Right ventricle myocardium inferior (tissue), 1 donor: ENCODE measurements at regions not wholly inside any gene's neighbourhood (a gene's known extent, or its start where the extent isn't known, plus 50 kb on each side); places are given as distances from the start of the nearest gene placed in this dataset.
"Not testable (repeated sequence)": the region's sequence is repeated elsewhere in the genome, so short reads cannot be mapped to it uniquely, and the experiment has no call there.

Experiments used
- ATAC-seq: fragments of 200-7000 bp; cut with Tn5 transposase; one replicate; pipeline ENCODE4 v1.9.1; 2020; ENCODE audit warnings: mild to moderate bottlenecking, moderate library complexity
- DNase-seq: peaks from one replicate; pipeline ENCODE4 v3.0.0; 2021; ENCODE audit errors: missing footprints
- intact Hi-C: fragments of 100-400 bp; cut with DNase I; formaldehyde crosslinking; loops from one replicate; pipeline ENCODE4 v1.11.0; 2022
- donor health status: DM: no; HTN: yes; CAD: no; lungs with severe emphysema.

- intact Hi-C loops, ATAC-seq, DNase-seq: not testable (repeated sequence)
Observed at GRCh38 chr3:198146070-198146469, 186.1 kb downstream of the LMLN start.

- ATAC-seq, intact Hi-C loops, DNase-seq: not testable (repeated sequence)
Observed at GRCh38 chr3:198146559-198147164, 186.6 kb downstream of the LMLN start.

GRCh38 chr3:198147213-198147612 lies 187.2 kb downstream of the LMLN start:
- DNase-seq, ATAC-seq, intact Hi-C loops: not testable (repeated sequence)

- DNase-seq, intact Hi-C loops, ATAC-seq: not testable (repeated sequence)
Observed at GRCh38 chr3:198147993-198148392, 188.0 kb downstream of the LMLN start.

GRCh38 chr3:198149904-198150303 lies 189.9 kb downstream of the LMLN start:
- DNase-seq, ATAC-seq, intact Hi-C loops: not testable (repeated sequence)

GRCh38 chr3:198151867-198152266 lies 191.8 kb downstream of the LMLN start:
- peak; percentile 93 for ATAC-seq
- DNase-seq, intact Hi-C loops: not testable (repeated sequence)

- intact Hi-C loops, DNase-seq, ATAC-seq: not testable (repeated sequence)
Observed at GRCh38 chr3:198155771-198156170, 195.8 kb downstream of the LMLN start.

- DNase-seq, intact Hi-C loops: not testable (repeated sequence)
- peak; percentile 56 for ATAC-seq
Observed at GRCh38 chr3:198157231-198157868, 197.3 kb downstream of the LMLN start.

- DNase-seq, intact Hi-C loops, ATAC-seq: not testable (repeated sequence)
Observed at GRCh38 chr3:198158007-198158406, 198.0 kb downstream of the LMLN start.

- intact Hi-C loops, ATAC-seq: not testable (repeated sequence)
- DNase-seq = peak; percentile 85
Observed at GRCh38 chr3:198167339-198168039, 207.5 kb downstream of the LMLN start.

GRCh38 chr3:198170781-198171180 lies 210.8 kb downstream of the LMLN start:
- DNase-seq, ATAC-seq, intact Hi-C loops: not testable (repeated sequence)

- DNase-seq, intact Hi-C loops, ATAC-seq: not testable (repeated sequence)
Observed at GRCh38 chr3:198173080-198173479, 213.1 kb downstream of the LMLN start.

- DNase-seq, intact Hi-C loops, ATAC-seq: not testable (repeated sequence)
Observed at GRCh38 chr3:198173929-198174574, 214.0 kb downstream of the LMLN start.
